Adrenal gland (tissue), 9 donors: ENCODE measurements at regions not wholly inside any gene's neighbourhood (a gene's known extent, or its start where the extent isn't known, plus 50 kb on each side); places are given as distances from the start of the nearest gene placed in this dataset.
"Not testable (repeated sequence)": the region's sequence is repeated elsewhere in the genome, so short reads cannot be mapped to it uniquely, and the experiment has no call there.

ENCODE experiments used
- DNase-seq, 7 donors: peaks; one replicate each; pipeline ENCODE4 v3.0.0-alpha.2; 2019 to 2020
- H3K27ac ChIP-seq, 5 donors: fragments of 200-600 bp; sonication (generic) in 4 of 5; 1 replicate in 3 of 5; 2 replicates in 2 of 5; pipeline versions ENCODE4 v1.5.1 to v1.8.0; 2016 to 2020; ENCODE audit warnings: mild to moderate bottlenecking in 1 of 5
- H3K27me3 ChIP-seq: fragments of 200-600 bp; 2 replicates; pipeline ENCODE4 v1.8.0; 2021
- H3K36me3 ChIP-seq, 2 donors: fragments of 200-600 bp; replicated peaks in 1 of 2; 1 replicate in 1 of 2; 2 replicates in 1 of 2; pipeline versions ENCODE4 v1.5.1 to v1.8.0; 2018 to 2022
- H3K4me1 ChIP-seq, 2 donors: fragments of 200-600 bp; replicated peaks in 1 of 2; 1 replicate in 1 of 2; 2 replicates in 1 of 2; pipeline versions ENCODE4 v1.5.1 to v1.8.0; 2018 to 2021
- H3K4me3 ChIP-seq, 4 donors: fragments of 200-600 bp; sonication (generic) in 3 of 4; one replicate each; pipeline ENCODE4 v1.5.1; 2016 to 2018
- H3K9me3 ChIP-seq, 3 donors: fragments of 200-600 bp; sonication (generic) in 1 of 3; replicated peaks in 1 of 3; 1 replicate in 2 of 3; 2 replicates in 1 of 3; pipeline versions ENCODE4 v1.5.1 to v1.8.0; 2016 to 2021
- CTCF ChIP-seq, 6 experiments: fragments of 450-650 bp in 4 of 6; fragments of 200-600 bp in 2 of 6; sonication (generic) in 1 of 6; IDR thresholded peaks; 1 replicate in 5 of 6; 2 replicates in 1 of 6; pipeline versions ENCODE4 v1.5.1 to v1.8.0; 2016 to 2021; ENCODE audit warnings: antibody characterized with exemption in 6 of 6, mild to moderate bottlenecking in 2 of 6, moderate library complexity in 1 of 6
- POLR2A ChIP-seq, 2 donors: fragments of 450-650 bp; IDR thresholded peaks; one replicate each; pipeline ENCODE4 v1.6.1; 2017; ENCODE audit warnings: antibody characterized with exemption in 2 of 2, mild to moderate bottlenecking in 2 of 2, moderate library complexity in 1 of 2
- WGBS, 4 donors: extraction: QIAGEN DNeasy Blood & Tissue Kit in 2 of 4; methylation state at CpG; one replicate each; pipeline versions ENCODE4 v1.1.5 to v1.1.7; 2013 to 2017; 5-methylcytosine and 5-hydroxymethylcytosine counted together
- intact Hi-C, 2 donors: fragments of 100-400 bp; cut with DNase I; formaldehyde crosslinking; loops; one replicate each; pipeline versions ENCODE4 v1.14.1 to v1.15.0; 2022 to 2023
- donor health status: healthy with polysubstance abuse.
- donor health status: Bipolar disorder and iron deficiency.
- donor health status: DM: yes; HTN: yes; CAD: no.
- donor health status: DM: no; HTN: no; CAD: no.
- donor health status: DM: no; HTN: no; CAD: no.

GRCh38 chr22:22178992-22179391 lies 65.6 kb upstream of the VPREB1 start:
- WGBS, 4 donors, result 59 to 83% (median 66%) methylated on average over 2 of the region's 2 CpGs
- peaks cover 3% of the 10 kb centered on the region for H3K27me3 ChIP-seq
- no peak overlapping the region for H3K27ac ChIP-seq
- intact Hi-C loops, result no loop called here
- no peaks in the 10 kb centered on the region for H3K9me3 ChIP-seq
- TF ChIP-seq CTCF (IDR thresholded peaks at IDR 0.05), result no peak
- DNase-seq, result no peak
- no peak overlapping the region for H3K4me3 ChIP-seq
- no peaks in the 10 kb centered on the region for H3K4me1 ChIP-seq
- no peaks in the 10 kb centered on the region for H3K36me3 ChIP-seq

DNA sequence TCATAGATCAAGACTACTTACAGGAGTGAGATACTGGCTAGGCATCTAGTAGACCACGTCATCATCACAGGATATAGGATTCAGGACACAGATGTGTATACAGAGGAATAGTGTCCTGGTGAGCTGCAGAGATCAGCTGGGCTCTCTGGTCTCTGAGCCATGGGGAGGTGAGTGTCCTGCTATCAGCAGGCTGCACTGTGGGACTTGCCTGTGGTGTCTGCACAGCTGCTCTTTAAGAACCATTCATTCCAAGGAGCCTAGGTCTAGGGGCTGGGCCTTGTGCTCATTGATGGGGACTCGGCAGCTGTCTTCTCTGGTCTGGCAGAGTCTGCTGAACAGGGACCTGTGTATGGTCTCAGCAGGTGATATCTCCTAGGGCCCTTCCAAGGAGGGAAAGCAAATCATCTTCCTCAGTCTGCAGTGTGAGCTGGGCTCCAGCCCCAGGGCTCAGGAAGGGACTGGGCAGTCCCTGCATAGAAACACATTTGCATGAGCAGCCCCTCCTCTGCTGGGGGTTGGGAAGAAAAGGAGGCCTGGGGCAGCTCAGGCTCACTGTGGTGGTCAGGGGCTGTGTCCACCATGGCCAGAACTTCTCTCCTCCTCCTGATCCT lies 66.1 kb upstream of the VPREB1 start:
- no peaks in the 10 kb centered on the region for H3K4me1 ChIP-seq

DNA sequence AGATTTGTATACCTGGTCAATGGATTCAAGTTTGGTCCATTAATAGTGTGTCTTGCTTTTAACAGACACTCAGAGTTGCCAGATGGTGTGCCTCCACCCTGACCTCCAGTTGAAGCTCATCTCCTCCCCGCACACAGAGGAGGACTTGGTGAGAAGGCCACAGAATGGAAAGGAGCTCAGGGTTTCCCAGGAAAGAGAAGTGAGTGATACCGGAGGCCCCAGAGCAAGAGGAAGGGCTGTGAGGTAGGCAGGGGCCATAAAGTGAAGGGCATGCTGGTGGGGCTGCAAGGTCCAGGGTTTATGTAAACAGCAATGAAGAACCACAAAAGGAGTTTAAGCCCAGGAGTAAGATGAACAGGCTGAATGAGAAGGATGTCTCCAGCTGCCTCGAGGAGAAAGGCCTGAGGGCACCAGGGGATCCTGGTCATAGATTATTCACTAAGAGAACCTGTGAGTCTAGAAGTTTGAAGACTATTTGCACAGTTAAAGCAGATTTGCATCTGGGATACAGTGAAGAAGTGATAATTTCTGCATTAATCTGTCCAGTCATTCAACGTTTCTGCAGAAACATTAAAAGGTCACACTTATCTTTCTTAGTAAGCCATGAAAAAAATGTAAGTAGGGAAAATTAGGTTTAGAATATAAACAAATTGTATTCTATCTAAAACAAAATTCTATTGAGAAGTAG lies 67.5 kb upstream of the VPREB1 start:
- WGBS, 4 donors, result 54 to 70% (median 64%) methylated on average over 4 of the region's 4 CpGs
- intact Hi-C loops, result no loop called here
- no peak for DNase-seq
- H3K36me3 ChIP-seq, result no peaks in the 10 kb centered on the region
- H3K9me3 ChIP-seq, result no peaks in the 10 kb centered on the region
- H3K4me1 ChIP-seq, result no peaks in the 10 kb centered on the region
- peaks cover 3% of the 10 kb centered on the region for H3K27me3 ChIP-seq
- no peak overlapping the region for H3K27ac ChIP-seq
- no peak overlapping the region for H3K4me3 ChIP-seq
- TF ChIP-seq CTCF (IDR thresholded peaks at IDR 0.05) (no peak), POLR2A (IDR thresholded peaks at IDR 0.05) (no peak)

More for the DNA sequence above, 66.1 kb upstream of the VPREB1 start:
- Histone ChIP-seq H3K4me3 (no peak overlapping the region), H3K27ac (no peak overlapping the region), H3K9me3 (no peaks in the 10 kb centered on the region), H3K27me3 (peaks cover 3% of the 10 kb centered on the region), H3K36me3 (no peaks in the 10 kb centered on the region)
- 71 to 92% (median 75%) methylated on average over 1 to 2 of the region's 2 CpGs for WGBS, 4 donors
- intact Hi-C loops, result no loop called here
- no peak for TF ChIP-seq CTCF (IDR thresholded peaks at IDR 0.05)
- no peak for TF ChIP-seq POLR2A (IDR thresholded peaks at IDR 0.05)
- no peak for DNase-seq

- H3K4me1 ChIP-seq, intact Hi-C loops, DNase-seq, H3K9me3 ChIP-seq, H3K27me3 ChIP-seq, H3K27ac ChIP-seq, H3K4me3 ChIP-seq, H3K36me3 ChIP-seq: not testable (repeated sequence)
- WGBS, 4 donors, result 65 to 73% (median 70%) methylated on average over 3 to 6 of the region's 6 CpGs
Measured at GRCh38 chr22:22172896-22173628, 71.5 kb upstream of the VPREB1 start.
